PC-9 (cell line): ENCODE measurements at regions not wholly inside any gene's neighbourhood (a gene's known extent, or its start where the extent isn't known, plus 50 kb on each side); places are given as distances from the start of the nearest gene placed in this dataset.

Source experiments
- CTCF ChIP-seq: fragments of 200-600 bp; sonication (generic); conservative IDR thresholded peaks from 2 replicates; pipeline ENCODE4 v1.6.1; 2017; ENCODE audit warnings: mixed run types, antibody characterized with exemption, mild to moderate bottlenecking, moderate library complexity
- EZH2 ChIP-seq: fragments of 200-600 bp; sonication (generic); IDR thresholded peaks from 2 replicates; pipeline ENCODE4 v1.8.0; 2017; ENCODE audit warnings: antibody characterized with exemption, low read depth

- TF ChIP-seq CTCF (no peak), EZH2 (no peak)
These were observed 76.2 kb upstream of the VPREB1 start for GRCh38 chr22:22168190-22168940.
